ENCODE measurements at regions not wholly inside any gene's neighbourhood (a gene's known extent, or its start where the extent isn't known, plus 50 kb on each side); places are given as distances from the start of the nearest gene placed in this dataset.

GRCh38 chr7:106382129-106382528, 97.3 kb upstream of the NAMPT start:
- DNase-seq (ENCODE audit: extremely low spot score) = no peak
- CTCF ChIA-PET = interaction anchor here (1.0 kb wide), 1 partner anchor 20 kb away, joined by 4 read pairs; no protein-coding TSS in a partner anchor
- no peak for TF ChIP-seq CTCF (IDR thresholded peaks at IDR 0.05; ENCODE audit: control extremely low read depth, extremely low read depth, low read depth, missing control alignments)
- POLR2A ChIA-PET = no interaction called here

GRCh38 chr7:106381252-106381651, 96.5 kb upstream of the NAMPT start:
- ChIA-PET CTCF (interaction anchor here (0.9 to 1.0 kb wide), 2 partner anchors 13 to 19 kb away, joined by 3 to 4 read pairs; no protein-coding TSS in a partner anchor), POLR2A (no interaction called here)
- DNase-seq (ENCODE audit: extremely low spot score) = no peak
- no peak for TF ChIP-seq CTCF (IDR thresholded peaks at IDR 0.05; ENCODE audit: control extremely low read depth, extremely low read depth, low read depth, missing control alignments)

GRCh38 chr7:106377847-106378361, 93.1 kb upstream of the NAMPT start:
- ChIA-PET POLR2A (no interaction called here), CTCF (interaction anchor here (1.0 to 2.9 kb wide), 2 partner anchors 9 kb away, joined by 3 to 13 read pairs; no protein-coding TSS in a partner anchor)
- TF ChIP-seq CTCF (IDR thresholded peaks at IDR 0.05; ENCODE audit: control extremely low read depth, extremely low read depth, low read depth, missing control alignments) = no peak
- DNase-seq (ENCODE audit: extremely low spot score) = no peak

DNA sequence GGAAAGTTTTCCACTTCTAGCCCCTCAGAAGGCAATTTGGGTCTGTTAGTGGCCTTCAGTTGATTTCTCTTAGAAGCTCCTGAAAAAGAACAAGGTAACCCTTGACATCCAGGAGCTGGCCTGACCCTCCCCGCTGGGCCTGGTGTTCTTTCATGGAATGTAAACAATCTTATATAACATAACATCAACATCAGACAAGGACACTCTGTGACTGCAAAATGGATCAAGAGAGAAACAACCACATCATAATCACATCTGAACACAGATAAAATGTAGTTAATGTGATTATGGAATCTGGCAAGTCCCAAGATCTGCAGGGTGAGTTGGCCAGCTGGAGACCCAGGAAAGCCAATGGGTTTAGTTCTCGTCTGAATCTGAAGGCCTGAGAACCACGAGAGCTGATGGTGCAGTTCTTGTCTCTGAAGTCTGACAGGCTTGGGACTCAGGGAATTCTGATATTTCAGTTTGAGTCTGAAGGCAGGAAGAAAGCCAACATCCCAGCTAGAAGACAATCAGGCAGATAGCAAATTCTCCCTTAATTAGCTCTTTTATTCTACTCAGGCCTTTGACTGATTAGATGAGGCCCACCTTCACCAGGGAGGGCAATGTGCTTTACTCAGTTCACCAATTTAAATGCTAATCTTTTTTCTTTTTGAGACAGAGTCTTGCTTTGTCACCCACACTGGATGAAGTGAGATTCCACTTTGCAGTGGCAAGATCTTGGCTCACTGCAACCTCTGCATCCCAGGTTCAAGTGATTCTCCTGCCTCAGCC, 91.4 kb upstream of the NAMPT start:
- CTCF ChIA-PET = interaction anchor here (0.7 to 1.4 kb wide), 4 partner anchors 9 to 200 kb away, joined by 3 to 7 read pairs (median 4); no protein-coding TSS in a partner anchor
- DNase-seq (ENCODE audit: extremely low spot score) = no peak
- POLR2A ChIA-PET = interaction anchor here (0.6 kb wide), 1 partner anchor 1226 kb away, joined by 3 read pairs; no protein-coding TSS in a partner anchor
- TF ChIP-seq CTCF (IDR thresholded peaks at IDR 0.05; ENCODE audit: control extremely low read depth, extremely low read depth, low read depth, missing control alignments) = no peak

- DNase-seq (ENCODE audit: extremely low spot score) = no peak
- CTCF ChIA-PET = interaction anchor here (0.7 to 1.2 kb wide), 2 partner anchors 11 to 14 kb away, joined by 3 read pairs; no protein-coding TSS in a partner anchor
- TF ChIP-seq CTCF (IDR thresholded peaks at IDR 0.05; ENCODE audit: control extremely low read depth, extremely low read depth, low read depth, missing control alignments) = no peak
- POLR2A ChIA-PET = interaction anchor here (0.6 kb wide), 1 partner anchor 1227 kb away, joined by 3 read pairs; no protein-coding TSS in a partner anchor
Observed at GRCh38 chr7:106375499-106375898, 90.7 kb upstream of the NAMPT start.

GRCh38 chr7:106374437-106374836, 89.7 kb upstream of the NAMPT start:
- CTCF ChIA-PET = interaction anchor here (1.2 kb wide), 1 partner anchor 10 kb away, joined by 3 read pairs; no protein-coding TSS in a partner anchor
- TF ChIP-seq CTCF (IDR thresholded peaks at IDR 0.05; ENCODE audit: control extremely low read depth, extremely low read depth, low read depth, missing control alignments) = no peak
- POLR2A ChIA-PET = no interaction called here
- DNase-seq (ENCODE audit: extremely low spot score) = no peak
